MM.1S (cell line): ENCODE measurements at regions not wholly inside any gene's neighbourhood (a gene's known extent, or its start where the extent isn't known, plus 50 kb on each side); places are given as distances from the start of the nearest gene placed in this dataset.
"Not testable (repeated sequence)": the region's sequence is repeated elsewhere in the genome, so short reads cannot be mapped to it uniquely, and the experiment has no call there.

Source experiments
- DNase-seq: peaks from one replicate; pipeline ENCODE4 v3.0.0-alpha.2; 2015
- H2AFZ ChIP-seq: fragments of 300-600 bp; sonication (generic); 2 replicates; pipeline ENCODE4 v1.6.0; 2016; ENCODE audit warnings: antibody characterized with exemption, low read length
- H3F3A ChIP-seq: fragments of 300-600 bp; sonication (generic); 2 replicates; pipeline ENCODE4 v1.6.1; 2016; ENCODE audit warnings: mild to moderate bottlenecking, antibody characterized with exemption, low read length, moderate library complexity, mixed read lengths; ENCODE audit not compliant: insufficient read depth
- H3K27ac ChIP-seq: fragments of 300-600 bp; sonication (generic); 2 replicates; pipeline ENCODE4 v1.5.1; 2016; ENCODE audit warnings: mild to moderate bottlenecking, low read length
- H3K27me3 ChIP-seq: fragments of 300-600 bp; sonication (generic); replicated peaks from 2 replicates; pipeline ENCODE4 v1.6.0; 2016; ENCODE audit warnings: low read length; ENCODE audit not compliant: insufficient read depth
- H3K36me3 ChIP-seq: fragments of 300-600 bp; sonication (generic); replicated peaks from 2 replicates; pipeline ENCODE4 v1.6.1; 2016; ENCODE audit warnings: mild to moderate bottlenecking, low read length, mixed read lengths; ENCODE audit not compliant: insufficient read depth
- H3K4me1 ChIP-seq: fragments of 300-600 bp; sonication (generic); 2 replicates; pipeline ENCODE4 v1.6.1; 2016; ENCODE audit warnings: low read length, mixed read lengths
- H3K4me2 ChIP-seq: fragments of 300-600 bp; sonication (generic); 2 replicates; pipeline ENCODE4 v1.6.0; 2016; ENCODE audit warnings: low read depth, low read length
- H3K4me3 ChIP-seq: fragments of 300-600 bp; sonication (generic); 2 replicates; pipeline ENCODE4 v1.5.1; 2016; ENCODE audit warnings: low read length, mixed read lengths
- H3K79me2 ChIP-seq: fragments of 300-600 bp; sonication (generic); 2 replicates; pipeline ENCODE4 v1.6.1; 2016; ENCODE audit warnings: mixed run types, low read length, mixed read lengths
- H3K9ac ChIP-seq: fragments of 300-600 bp; sonication (generic); 2 replicates; pipeline ENCODE4 v1.6.1; 2016; ENCODE audit warnings: low read length, mixed read lengths
- H3K9me2 ChIP-seq: fragments of 300-600 bp; sonication (generic); replicated peaks from 2 replicates; pipeline ENCODE4 v1.6.1; 2016; ENCODE audit warnings: mild to moderate bottlenecking, low read length, mixed read lengths; ENCODE audit not compliant: insufficient read depth
- H3K9me3 ChIP-seq: fragments of 300-600 bp; sonication (generic); replicated peaks from 2 replicates; pipeline ENCODE4 v1.6.1; 2016; ENCODE audit warnings: mild to moderate bottlenecking, low read length, mixed read lengths; ENCODE audit not compliant: insufficient read depth
- H4K20me1 ChIP-seq: fragments of 300-600 bp; sonication (generic); 2 replicates; pipeline ENCODE4 v1.6.1; 2016; ENCODE audit warnings: mild to moderate bottlenecking, low read length, moderate library complexity, mixed read lengths; ENCODE audit not compliant: insufficient read depth
- CTCF ChIP-seq: fragments of 300-600 bp; sonication (generic); IDR thresholded peaks from 2 replicates; pipeline ENCODE4 v1.5.1; 2016; ENCODE audit warnings: antibody characterized with exemption, low read length, mixed read lengths
- EZH2 ChIP-seq: fragments of 300-600 bp; sonication (generic); optimal IDR thresholded peaks from 2 replicates; pipeline ENCODE3; 2017; ENCODE audit warnings: low read depth, mild to moderate bottlenecking, antibody characterized with exemption, low read length, mixed read lengths
- EZH2phosphoT487 ChIP-seq: fragments of 300-600 bp; sonication (generic); IDR thresholded peaks from 2 replicates; pipeline ENCODE4 v1.6.1; 2018; ENCODE audit warnings: antibody characterized with exemption, low read length

- Histone ChIP-seq H3K27ac (no peak overlapping the region), H3F3A (no peaks in the 10 kb centered on the region), H3K9me2 (no peaks in the 10 kb centered on the region), H3K9ac (no peak overlapping the region), H3K36me3 (no peaks in the 10 kb centered on the region), H3K4me1 (no peaks in the 10 kb centered on the region), H3K9me3 (no peaks in the 10 kb centered on the region), H3K4me3 (no peak overlapping the region), H4K20me1 (no peaks in the 10 kb centered on the region), H3K79me2 (no peaks in the 10 kb centered on the region), H3K27me3 (no peaks in the 10 kb centered on the region), H3K4me2 (no peak overlapping the region), H2AFZ (no peak overlapping the region)
- DNase-seq, result no peak
- TF ChIP-seq EZH2 (no peak), CTCF (no peak), EZH2phosphoT487 (no peak)
These were observed 183.3 kb downstream of the PYDC2 start for GRCh38 chr3:191644291-191644690.

- Histone ChIP-seq H3K27me3 (no peaks in the 10 kb centered on the region), H4K20me1 (no peaks in the 10 kb centered on the region), H3K4me2 (no peak overlapping the region), H2AFZ (no peak overlapping the region), H3K27ac (no peak overlapping the region), H3K9me3 (no peaks in the 10 kb centered on the region), H3K4me1 (no peaks in the 10 kb centered on the region), H3K9me2 (no peaks in the 10 kb centered on the region), H3K36me3 (no peaks in the 10 kb centered on the region), H3K9ac (no peak overlapping the region), H3K79me2 (no peaks in the 10 kb centered on the region), H3F3A (no peaks in the 10 kb centered on the region), H3K4me3 (no peak overlapping the region)
- TF ChIP-seq CTCF, result no peak
- no peak for TF ChIP-seq EZH2
- TF ChIP-seq EZH2phosphoT487, result no peak
- DNase-seq, result no peak
These were observed 185.3 kb downstream of the PYDC2 start for GRCh38 chr3:191646242-191646641.

- Histone ChIP-seq H2AFZ (no peak overlapping the region), H3K27ac (no peak overlapping the region), H3K79me2 (no peaks in the 10 kb centered on the region), H3K9ac (no peak overlapping the region), H3K4me1 (no peaks in the 10 kb centered on the region), H3K4me2 (no peak overlapping the region), H4K20me1 (no peaks in the 10 kb centered on the region), H3K9me3 (no peaks in the 10 kb centered on the region), H3K9me2 (no peaks in the 10 kb centered on the region), H3K4me3 (no peak overlapping the region), H3K36me3 (no peaks in the 10 kb centered on the region), H3F3A (no peaks in the 10 kb centered on the region), H3K27me3 (no peaks in the 10 kb centered on the region)
- no peak for DNase-seq
- TF ChIP-seq EZH2 (no peak), CTCF (no peak)
These were observed 187.8 kb downstream of the PYDC2 start for GRCh38 chr3:191648787-191649186.

GRCh38 chr3:191649626-191650025 lies 188.7 kb downstream of the PYDC2 start:
- Histone ChIP-seq H3K9ac (no peak overlapping the region), H3K27me3 (no peaks in the 10 kb centered on the region), H3K4me1 (no peaks in the 10 kb centered on the region), H3K27ac (no peak overlapping the region), H2AFZ (no peak overlapping the region), H4K20me1 (no peaks in the 10 kb centered on the region), H3F3A (no peaks in the 10 kb centered on the region), H3K36me3 (no peaks in the 10 kb centered on the region), H3K4me3 (no peak overlapping the region), H3K9me3 (no peaks in the 10 kb centered on the region), H3K79me2 (no peaks in the 10 kb centered on the region), H3K9me2 (no peaks in the 10 kb centered on the region), H3K4me2 (no peak overlapping the region)
- TF ChIP-seq CTCF (no peak), EZH2phosphoT487 (no peak), EZH2 (no peak)
- no peak for DNase-seq

GRCh38 chr3:191658781-191659419 lies 197.9 kb downstream of the PYDC2 start:
- not testable (repeated sequence) for H3K4me3 ChIP-seq, H3K9ac ChIP-seq, DNase-seq

More at GRCh38 chr3:191658781-191659419, 197.9 kb downstream of the PYDC2 start:
- not testable (repeated sequence) for H3K9me2 ChIP-seq, H3K27ac ChIP-seq, H3F3A ChIP-seq, H2AFZ ChIP-seq, H3K27me3 ChIP-seq, H3K79me2 ChIP-seq, H4K20me1 ChIP-seq, H3K36me3 ChIP-seq, H3K4me2 ChIP-seq, H3K4me1 ChIP-seq, H3K9me3 ChIP-seq
